ENCODE measurements at regions not wholly inside any gene's neighbourhood (a gene's known extent, or its start where the extent isn't known, plus 50 kb on each side); places are given as distances from the start of the nearest gene placed in this dataset.

DNA sequence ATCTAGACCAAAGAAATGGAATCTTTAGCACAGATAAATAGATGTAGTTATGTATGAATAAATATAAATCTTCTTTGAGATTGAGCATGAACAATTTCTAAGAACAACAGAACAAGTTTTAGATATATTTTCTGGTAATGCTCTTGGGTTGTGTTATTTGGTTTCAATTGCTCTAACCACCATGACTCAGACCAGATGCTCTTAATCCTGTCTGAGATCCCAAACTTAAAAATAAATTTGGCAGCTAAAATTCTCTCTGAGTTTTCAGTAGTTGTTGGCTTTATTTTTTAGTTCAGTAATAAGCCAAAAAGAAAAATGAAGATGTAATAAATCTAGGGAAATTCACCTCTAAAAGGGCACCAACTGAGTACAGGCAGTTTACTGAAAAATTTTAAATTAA is 1693.4 kb downstream of the NCAM2 start:
- H3K4me3 ChIP-seq (ENCODE audit: low read depth, low read length) = no peak overlapping the region
- no peak for DNase-seq (ENCODE audit: low read depth)
- TF ChIP-seq, protein P1, sequence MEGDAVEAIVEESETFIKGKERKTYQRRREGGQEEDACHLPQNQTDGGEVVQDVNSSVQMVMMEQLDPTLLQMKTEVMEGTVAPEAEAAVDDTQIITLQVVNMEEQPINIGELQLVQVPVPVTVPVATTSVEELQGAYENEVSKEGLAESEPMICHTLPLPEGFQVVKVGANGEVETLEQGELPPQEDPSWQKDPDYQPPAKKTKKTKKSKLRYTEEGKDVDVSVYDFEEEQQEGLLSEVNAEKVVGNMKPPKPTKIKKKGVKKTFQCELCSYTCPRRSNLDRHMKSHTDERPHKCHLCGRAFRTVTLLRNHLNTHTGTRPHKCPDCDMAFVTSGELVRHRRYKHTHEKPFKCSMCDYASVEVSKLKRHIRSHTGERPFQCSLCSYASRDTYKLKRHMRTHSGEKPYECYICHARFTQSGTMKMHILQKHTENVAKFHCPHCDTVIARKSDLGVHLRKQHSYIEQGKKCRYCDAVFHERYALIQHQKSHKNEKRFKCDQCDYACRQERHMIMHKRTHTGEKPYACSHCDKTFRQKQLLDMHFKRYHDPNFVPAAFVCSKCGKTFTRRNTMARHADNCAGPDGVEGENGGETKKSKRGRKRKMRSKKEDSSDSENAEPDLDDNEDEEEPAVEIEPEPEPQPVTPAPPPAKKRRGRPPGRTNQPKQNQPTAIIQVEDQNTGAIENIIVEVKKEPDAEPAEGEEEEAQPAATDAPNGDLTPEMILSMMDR (IDR thresholded peaks at IDR 0.05; ENCODE audit: low read depth, low read length, missing control alignments) = no peak
- in situ Hi-C loops (cut with HindIII; ENCODE audit: low sequenced_read_pairs) = no loop called here

DNA sequence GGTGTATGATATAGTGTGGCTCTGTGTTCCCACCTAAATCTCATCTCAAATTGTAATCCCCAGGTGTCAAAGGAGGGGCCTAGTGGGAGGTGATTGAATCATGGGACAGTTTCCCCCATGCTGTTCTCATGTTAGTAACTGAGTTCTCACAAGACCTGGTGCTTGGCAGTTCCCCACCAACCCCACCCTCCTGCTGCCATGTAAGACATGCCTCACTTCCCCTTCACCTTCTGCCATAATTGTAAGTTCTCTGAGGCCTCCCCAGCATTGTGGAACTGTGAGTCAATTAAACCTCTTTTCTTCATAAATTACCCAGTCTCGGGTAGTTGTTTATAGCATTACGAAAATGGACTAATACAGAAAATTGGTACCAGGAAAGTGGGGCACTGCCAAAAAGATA is 1705.3 kb downstream of the NCAM2 start:
- in situ Hi-C loops (cut with HindIII; ENCODE audit: low sequenced_read_pairs) = no loop called here

DNA sequence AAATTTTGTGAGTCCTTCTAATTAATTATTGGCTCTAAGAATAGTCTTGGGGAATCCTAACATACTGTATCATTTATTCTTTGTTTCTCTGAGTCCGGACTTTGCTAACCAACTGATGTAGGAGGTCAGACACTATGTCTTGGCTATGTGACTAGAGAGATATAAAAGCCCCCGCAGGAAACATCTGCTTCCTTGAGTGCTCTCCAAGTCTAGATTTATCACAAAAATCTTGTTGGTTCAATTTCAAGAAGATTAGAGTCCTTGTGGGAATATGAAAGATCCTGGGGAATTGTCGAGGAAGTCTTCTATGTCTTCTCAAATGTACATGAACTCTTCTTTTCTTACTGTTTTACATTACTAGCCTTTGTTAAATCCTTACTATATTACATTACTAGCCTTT is 1712.5 kb downstream of the NCAM2 start:
- DNase-seq (ENCODE audit: low read depth) = no peak
- TF ChIP-seq, protein P1 (IDR thresholded peaks at IDR 0.05; ENCODE audit: low read depth, low read length, missing control alignments) = no peak

More for the DNA sequence above, 1705.3 kb downstream of the NCAM2 start:
- H3K4me3 ChIP-seq (ENCODE audit: low read depth, low read length) = no peak overlapping the region
- no peak for DNase-seq (ENCODE audit: low read depth)
- TF ChIP-seq, protein P1 (IDR thresholded peaks at IDR 0.05; ENCODE audit: low read depth, low read length, missing control alignments) = no peak

DNA sequence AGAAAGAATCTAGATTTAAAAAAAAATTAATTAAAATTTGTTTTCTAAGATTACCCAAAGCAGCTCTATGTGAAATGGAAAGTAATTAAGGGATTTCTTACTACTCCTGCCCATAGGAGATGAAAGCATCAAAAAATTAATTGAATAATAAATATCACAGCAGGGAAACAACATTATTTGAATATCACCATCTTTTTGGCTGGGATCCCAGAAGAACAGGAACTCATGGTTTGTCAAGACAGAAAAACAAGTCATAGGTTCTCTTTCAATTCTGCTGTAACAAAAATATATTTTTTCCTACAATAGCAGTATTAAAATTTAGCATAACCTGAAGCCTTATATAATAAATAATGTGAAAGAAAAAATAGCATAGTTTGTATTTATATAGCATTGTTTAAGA is 1713.4 kb downstream of the NCAM2 start:
- in situ Hi-C loops (cut with HindIII; ENCODE audit: low sequenced_read_pairs) = no loop called here
- no peak overlapping the region for H3K4me3 ChIP-seq (ENCODE audit: low read depth, low read length)
- no peak for DNase-seq (ENCODE audit: low read depth)
- TF ChIP-seq, protein P1 (IDR thresholded peaks at IDR 0.05; ENCODE audit: low read depth, low read length, missing control alignments) = no peak

More for the DNA sequence above, 1712.5 kb downstream of the NCAM2 start:
- no peak overlapping the region for H3K4me3 ChIP-seq (ENCODE audit: low read depth, low read length)
- in situ Hi-C loops (cut with HindIII; ENCODE audit: low sequenced_read_pairs) = no loop called here

DNA sequence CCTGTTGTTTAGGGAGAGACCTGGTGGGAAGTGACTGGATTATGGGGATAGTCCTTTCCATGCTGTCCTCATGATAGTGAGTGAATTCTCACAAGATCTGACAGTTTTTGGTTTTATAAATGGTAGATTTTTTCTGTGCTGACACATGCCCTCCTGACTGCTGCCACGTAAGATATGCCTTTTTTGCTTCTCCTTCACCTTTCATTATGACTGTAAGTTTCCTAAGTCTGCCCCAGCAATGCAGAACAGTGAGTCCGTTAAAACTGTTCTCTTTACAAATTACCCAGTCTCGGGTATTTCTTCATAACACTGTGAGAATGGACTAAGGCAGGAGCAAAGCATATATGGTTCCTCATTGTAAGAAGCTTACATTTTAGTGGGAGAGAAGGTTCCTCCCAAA is 1727.2 kb downstream of the NCAM2 start:
- TF ChIP-seq, protein P1 (IDR thresholded peaks at IDR 0.05; ENCODE audit: low read depth, low read length, missing control alignments) = no peak
- no peak overlapping the region for H3K4me3 ChIP-seq (ENCODE audit: low read depth, low read length)
- in situ Hi-C loops (cut with HindIII; ENCODE audit: low sequenced_read_pairs) = no loop called here
- DNase-seq (ENCODE audit: low read depth) = no peak

DNA sequence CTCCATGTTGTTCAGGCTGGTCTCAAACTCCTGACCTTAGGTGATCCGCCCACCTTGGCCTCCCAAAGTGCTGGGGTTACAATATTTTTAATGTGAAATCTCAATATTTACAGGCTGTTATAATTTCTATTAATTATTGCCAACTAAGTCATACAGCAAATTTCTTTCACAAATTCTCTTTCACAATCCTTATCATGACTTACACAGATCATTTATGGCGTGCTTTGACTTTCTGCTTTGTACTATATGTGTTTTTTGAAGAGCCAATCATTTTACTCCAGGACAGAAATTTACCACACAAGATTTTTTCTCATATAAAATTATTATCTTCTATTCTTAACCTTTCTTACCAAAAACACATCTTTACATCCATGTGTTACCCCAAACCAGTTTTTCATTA is 1729.9 kb downstream of the NCAM2 start:
- TF ChIP-seq, protein P1 (IDR thresholded peaks at IDR 0.05; ENCODE audit: low read depth, low read length, missing control alignments) = no peak
- in situ Hi-C loops (cut with HindIII; ENCODE audit: low sequenced_read_pairs) = no loop called here
- no peak for DNase-seq (ENCODE audit: low read depth)
- no peak overlapping the region for H3K4me3 ChIP-seq (ENCODE audit: low read depth, low read length)

DNA sequence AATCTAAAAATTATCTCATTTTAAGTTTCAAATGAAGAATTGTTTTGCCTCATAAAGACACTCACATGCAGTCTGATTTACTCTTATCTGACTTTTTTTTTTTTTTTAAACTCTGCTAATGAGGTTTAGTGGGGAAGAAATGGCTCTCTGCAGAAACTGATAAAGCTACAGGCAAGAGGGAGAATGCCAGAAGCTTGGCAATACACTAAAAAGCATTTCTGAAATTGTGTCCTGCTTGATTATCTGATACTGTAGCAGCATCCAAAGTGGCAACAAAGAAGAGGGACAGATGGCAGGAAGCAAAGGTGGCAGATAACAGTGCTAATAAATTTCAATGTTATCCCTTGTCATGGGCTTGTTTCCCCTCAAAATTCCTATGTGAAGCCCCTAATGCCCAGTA is 1744.9 kb downstream of the NCAM2 start:
- TF ChIP-seq, protein P1 (IDR thresholded peaks at IDR 0.05; ENCODE audit: low read depth, low read length, missing control alignments) = no peak
- H3K4me3 ChIP-seq (ENCODE audit: low read depth, low read length) = no peak overlapping the region
- in situ Hi-C loops (cut with HindIII; ENCODE audit: low sequenced_read_pairs) = no loop called here

More for the DNA sequence above, 1744.9 kb downstream of the NCAM2 start:
- DNase-seq (ENCODE audit: low read depth) = no peak
